Lung (tissue), 11 donors: ENCODE measurements at regions not wholly inside any gene's neighbourhood (a gene's known extent, or its start where the extent isn't known, plus 50 kb on each side); places are given as distances from the start of the nearest gene placed in this dataset.
"Not testable (repeated sequence)": the region's sequence is repeated elsewhere in the genome, so short reads cannot be mapped to it uniquely, and the experiment has no call there.

Source experiments
- ATAC-seq: fragments of 200-7000 bp; cut with Tn5 transposase; one replicate; pipeline ENCODE4 v1.9.1; 2020; ENCODE audit warnings: moderate number of reproducible peaks; ENCODE audit not compliant: insufficient read depth, low FRiP score
- DNase-seq, 3 donors: peaks; one replicate each; pipeline ENCODE4 v3.0.0-alpha.2; 2013 to 2017
- H3K27ac ChIP-seq, 2 donors: one replicate each; pipeline ENCODE4 v1.5.1; 2013; ENCODE audit warnings: mild to moderate bottlenecking in 2 of 2, moderate library complexity in 2 of 2, control low read depth in 1 of 2, inconsistent platforms in 1 of 2, low read depth in 1 of 2, low read length in 1 of 2
- H3K27me3 ChIP-seq, 3 donors: one replicate each; pipeline ENCODE4 v1.5.1; 2013; ENCODE audit warnings: low read length in 2 of 3; ENCODE audit not compliant: control insufficient read depth in 3 of 3, insufficient read depth in 3 of 3
- H3K36me3 ChIP-seq, 4 donors: one replicate each; pipeline ENCODE4 v1.5.1; 2013; ENCODE audit warnings: low read length in 4 of 4, mild to moderate bottlenecking in 1 of 4, moderate library complexity in 1 of 4; ENCODE audit not compliant: control insufficient read depth in 4 of 4, insufficient read depth in 4 of 4
- H3K4me1 ChIP-seq, 5 donors: one replicate each; pipeline ENCODE4 v1.5.1; 2013; ENCODE audit warnings: low read length in 5 of 5, mild to moderate bottlenecking in 2 of 5, moderate library complexity in 1 of 5; ENCODE audit not compliant: control insufficient read depth in 5 of 5, insufficient read depth in 5 of 5
- H3K4me3 ChIP-seq: one replicate; pipeline ENCODE4 v1.5.1; 2013; ENCODE audit warnings: mild to moderate bottlenecking, control low read depth, moderate library complexity
- H3K9ac ChIP-seq, 2 donors: one replicate each; pipeline ENCODE4 v1.5.1; 2013; ENCODE audit warnings: low read length in 2 of 2, control low read depth in 1 of 2; ENCODE audit not compliant: insufficient read depth in 1 of 2
- H3K9me3 ChIP-seq, 4 donors: one replicate each; pipeline ENCODE4 v1.5.1; 2013; ENCODE audit warnings: low read length in 3 of 4, mild to moderate bottlenecking in 1 of 4, moderate library complexity in 1 of 4; ENCODE audit not compliant: control insufficient read depth in 4 of 4, insufficient read depth in 3 of 4
- CTCF ChIP-seq: IDR thresholded peaks from 2 replicates; pipeline ENCODE4 v1.5.1; 2012; ENCODE audit warnings: mild to moderate bottlenecking; ENCODE audit errors: control extremely low read depth, extremely low read depth
- WGBS, 2 donors: extraction: QIAGEN DNeasy Blood & Tissue Kit; methylation state at CpG; one replicate each; pipeline ENCODE4 v1.1.7; 2013; 5-methylcytosine and 5-hydroxymethylcytosine counted together
- donor health status: control.
- donor health status: control.
- donor health status: Bipolar disorder and iron deficiency.
- donor health status: healthy.
- donor health status: DM: yes; HTN: yes; CAD: no.

- Histone ChIP-seq H3K4me3 (no peak overlapping the region), H3K27ac (no peak overlapping the region), H3K27me3 (peaks cover 0 to 37% (median 28%) of the 10 kb centered on the region in 3 donors), H3K9ac (no peak overlapping the region), H3K4me1 (peaks cover 0 to 13% (median 0%) of the 10 kb centered on the region in 5 donors), H3K9me3 (peaks cover 0 to 6% (median 0%) of the 10 kb centered on the region in 4 donors), H3K36me3 (no peaks in the 10 kb centered on the region)
- 71 to 82% methylated on average over 2 of the region's 2 CpGs for WGBS, 2 donors
- TF ChIP-seq CTCF, result no peak
- DNase-seq (no peak), ATAC-seq (no peak)
These were observed 157.4 kb downstream of the FOXL1 start for GRCh38 chr16:86735727-86736126.

- H3K36me3 ChIP-seq, result no peaks in the 10 kb centered on the region
- 91 to 99% methylated on average over 7 of the region's 7 CpGs for WGBS, 2 donors
- H3K27ac ChIP-seq, result no peak overlapping the region
- peaks cover 0 to 6% (median 0%) of the 10 kb centered on the region in 4 donors for H3K9me3 ChIP-seq
- no peak overlapping the region for H3K9ac ChIP-seq
- no peak for TF ChIP-seq CTCF
- ATAC-seq, result no peak
- no peak for DNase-seq
- no peak overlapping the region for H3K4me3 ChIP-seq
- peaks cover 0 to 30% (median 20%) of the 10 kb centered on the region in 3 donors for H3K27me3 ChIP-seq
- H3K4me1 ChIP-seq, result peaks cover 0 to 16% (median 0%) of the 10 kb centered on the region in 5 donors
These were observed 158.2 kb downstream of the FOXL1 start for GRCh38 chr16:86736502-86736901.

GRCh38 chr16:86737083-86737482, 158.7 kb downstream of the FOXL1 start:
- Histone ChIP-seq H3K9me3 (peaks cover 0 to 6% (median 0%) of the 10 kb centered on the region in 4 donors), H3K9ac (no peak overlapping the region), H3K4me3 (no peak overlapping the region), H3K27ac (no peak overlapping the region), H3K36me3 (no peaks in the 10 kb centered on the region), H3K4me1 (peaks cover 0 to 17% (median 0%) of the 10 kb centered on the region in 5 donors), H3K27me3 (peaks cover 0 to 24% (median 14%) of the 10 kb centered on the region in 3 donors)
- TF ChIP-seq CTCF, result no peak
- no peak for ATAC-seq
- no peak for DNase-seq
- 84 to 87% methylated on average over 7 of the region's 7 CpGs for WGBS, 2 donors

- H3K9ac ChIP-seq, result not testable (repeated sequence)
These were observed 160.0 kb downstream of the FOXL1 start for GRCh38 chr16:86738322-86738721.

More at GRCh38 chr16:86738322-86738721, 160.0 kb downstream of the FOXL1 start:
- H3K27me3 ChIP-seq, result peaks cover 0 to 12% (median 2%) of the 10 kb centered on the region in 3 donors
- H3K9me3 ChIP-seq, H3K36me3 ChIP-seq, H3K27ac ChIP-seq, H3K4me3 ChIP-seq, DNase-seq, ATAC-seq: not testable (repeated sequence)
- peaks cover 0 to 12% (median 0%) of the 10 kb centered on the region in 5 donors for H3K4me1 ChIP-seq
- 93 to 96% methylated on average over 25 to 30 of the region's 35 CpGs for WGBS, 2 donors
